Kidney epithelial cell (primary cell): ENCODE measurements at regions not wholly inside any gene's neighbourhood (a gene's known extent, or its start where the extent isn't known, plus 50 kb on each side); places are given as distances from the start of the nearest gene placed in this dataset.

Experiments
- DNase-seq: peaks from one replicate; pipeline ENCODE4 v3.0.0-alpha.2; 2010; ENCODE audit warnings: low read depth
- H3K27me3 ChIP-seq: 2 replicates; pipeline ENCODE4 v1.6.0; 2011; ENCODE audit warnings: low read length; ENCODE audit not compliant: control insufficient read depth, insufficient read depth
- H3K36me3 ChIP-seq: 2 replicates; pipeline ENCODE4 v1.5.1; 2011; ENCODE audit warnings: low read length; ENCODE audit not compliant: control insufficient read depth, insufficient read depth
- H3K4me3 ChIP-seq: 2 replicates; pipeline ENCODE4 v1.5.1; 2011; ENCODE audit warnings: low read depth, mild to moderate bottlenecking, control low read depth, low read length
- CTCF ChIP-seq: IDR thresholded peaks from 2 replicates; pipeline ENCODE4 v1.5.1; 2011; ENCODE audit warnings: mild to moderate bottlenecking, moderate library complexity, low read length, control low read depth, inconsistent platforms; ENCODE audit not compliant: insufficient read depth, poor library complexity, severe bottlenecking

- no peaks in the 10 kb centered on the region for H3K36me3 ChIP-seq
- no peak for TF ChIP-seq CTCF
- DNase-seq, result no peak
- H3K4me3 ChIP-seq, result no peak overlapping the region
- no peaks in the 10 kb centered on the region for H3K27me3 ChIP-seq
These were observed 70.0 kb upstream of the IRX6 start for GRCh38 chr16:55253987-55254386.

GRCh38 chr16:55255733-55256282 is 68.2 kb upstream of the IRX6 start:
- Histone ChIP-seq H3K4me3 (no peak overlapping the region), H3K36me3 (no peaks in the 10 kb centered on the region), H3K27me3 (no peaks in the 10 kb centered on the region)
- TF ChIP-seq CTCF, result no peak
- no peak for DNase-seq

- Histone ChIP-seq H3K27me3 (no peaks in the 10 kb centered on the region), H3K36me3 (no peaks in the 10 kb centered on the region)
- no peak for DNase-seq
These were observed 67.5 kb upstream of the IRX6 start for GRCh38 chr16:55256412-55257016.

GRCh38 chr16:55257966-55258613 is 65.9 kb upstream of the IRX6 start:
- DNase-seq, result no peak
- Histone ChIP-seq H3K36me3 (no peaks in the 10 kb centered on the region), H3K27me3 (no peaks in the 10 kb centered on the region), H3K4me3 (no peak overlapping the region)
- TF ChIP-seq CTCF, result peak; percentile 90

More at GRCh38 chr16:55256412-55257016, 67.5 kb upstream of the IRX6 start:
- no peak overlapping the region for H3K4me3 ChIP-seq
- no peak for TF ChIP-seq CTCF

GRCh38 chr16:55261301-55261700 is 62.7 kb upstream of the IRX6 start:
- Histone ChIP-seq H3K36me3 (no peaks in the 10 kb centered on the region), H3K27me3 (no peaks in the 10 kb centered on the region), H3K4me3 (no peak overlapping the region)
- no peak for TF ChIP-seq CTCF
- no peak for DNase-seq
